GM19099 (cell line): ENCODE measurements at regions not wholly inside any gene's neighbourhood (a gene's known extent, or its start where the extent isn't known, plus 50 kb on each side); places are given as distances from the start of the nearest gene placed in this dataset.

ENCODE experiments used
- POLR2A ChIP-seq: IDR thresholded peaks from 3 replicates; pipeline ENCODE4 v1.6.1; 2011; ENCODE audit warnings: low read depth; ENCODE audit not compliant: insufficient read length; ENCODE audit errors: extremely low read depth

DNA sequence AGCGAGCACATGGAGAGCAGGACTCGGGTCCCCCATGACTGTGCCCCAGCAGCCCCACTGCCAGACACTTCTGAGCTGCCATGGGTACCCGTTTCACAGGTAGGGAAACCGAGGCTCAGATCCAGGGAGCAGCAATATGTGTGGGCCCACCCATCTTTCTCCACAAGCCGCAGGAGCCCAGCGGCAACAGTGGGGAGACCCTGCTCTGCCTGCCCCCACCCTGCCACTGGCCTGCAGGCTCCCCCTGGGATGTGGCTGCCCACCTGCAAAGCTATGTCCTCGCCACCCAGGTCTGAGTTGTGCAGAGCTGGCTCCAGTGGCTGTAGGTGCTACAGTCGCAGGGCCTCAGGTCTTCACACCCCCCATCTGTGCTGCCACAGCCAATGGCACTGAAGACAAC is 50.6 kb upstream of the C1QTNF9B start:
- no peak for TF ChIP-seq POLR2A

DNA sequence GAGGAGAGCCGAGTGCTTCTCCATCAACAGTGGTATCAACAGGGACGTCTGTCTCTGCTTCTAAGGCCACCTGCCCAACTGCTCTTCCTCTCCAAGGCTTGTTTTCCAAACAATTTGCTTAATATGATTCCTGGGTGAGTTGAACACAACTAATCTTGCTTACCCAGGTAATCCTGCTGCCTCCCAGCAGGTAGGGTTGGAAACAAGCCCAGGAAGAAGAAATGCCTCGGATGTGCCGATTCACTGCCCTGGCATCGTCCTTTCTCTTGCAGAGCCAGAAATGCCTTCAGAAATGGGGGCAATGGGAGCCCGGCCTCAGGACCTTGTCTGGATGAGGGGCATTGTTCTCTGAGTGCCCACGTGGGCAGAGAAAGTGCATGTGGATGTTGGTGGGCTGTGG is 51.9 kb upstream of the C1QTNF9B start:
- TF ChIP-seq POLR2A, result no peak

DNA sequence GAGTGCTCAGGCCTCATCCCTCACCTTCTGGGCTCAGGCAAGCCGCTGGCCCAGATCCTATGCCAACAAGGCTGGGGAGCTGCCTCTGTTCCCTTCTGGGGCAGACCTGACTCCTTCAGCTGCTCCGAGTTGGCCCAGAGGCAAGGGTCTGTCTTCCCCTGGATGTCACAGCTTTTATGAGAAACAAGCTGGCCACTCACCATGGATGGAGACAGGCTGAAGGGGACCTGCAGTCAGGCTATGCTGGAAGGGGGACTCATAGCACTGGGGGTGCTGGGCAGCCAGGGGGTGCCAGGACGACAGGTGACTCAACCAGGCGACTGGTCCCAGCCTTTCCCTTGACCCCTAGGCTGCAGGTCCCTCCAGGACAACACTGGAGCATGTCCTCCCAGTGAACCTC is 52.4 kb upstream of the C1QTNF9B start:
- no peak for TF ChIP-seq POLR2A

DNA sequence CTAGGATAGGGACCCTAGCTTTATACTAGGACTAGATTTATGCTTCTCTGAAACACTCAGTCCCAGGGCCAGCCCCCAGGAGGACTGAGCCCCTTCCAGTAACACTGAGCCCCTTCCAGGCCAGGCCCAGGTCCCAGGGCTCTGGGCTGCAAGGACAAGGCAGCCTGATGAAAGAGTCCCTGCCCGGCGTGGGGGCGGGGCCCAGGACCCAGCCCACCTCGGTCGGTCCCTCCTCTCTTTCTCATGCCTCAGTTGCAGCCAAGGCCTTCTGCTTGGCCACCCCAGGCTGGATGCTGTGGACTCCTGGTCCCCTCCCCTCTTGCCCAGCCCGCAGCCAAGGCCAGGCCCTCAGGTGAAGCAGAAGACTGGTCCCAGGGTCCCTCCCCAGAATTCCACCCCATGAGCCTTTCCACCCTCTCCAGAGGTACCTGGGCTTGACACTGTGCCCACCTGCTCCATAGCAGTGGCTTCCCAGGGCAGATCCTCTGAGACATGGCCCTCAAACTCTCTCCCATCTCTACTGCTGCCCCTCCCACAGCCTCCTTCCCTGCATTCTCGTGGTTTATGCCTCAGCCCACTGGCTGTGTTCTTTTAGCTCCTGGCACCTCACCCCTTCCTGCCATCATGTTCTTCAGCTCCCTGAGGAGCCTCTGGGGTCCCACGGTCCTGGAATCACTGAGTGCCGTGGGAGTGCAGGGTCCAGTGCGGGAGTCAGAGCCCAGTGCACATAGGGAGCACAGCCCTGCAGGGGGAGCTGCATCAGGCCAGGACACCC is 53.6 kb upstream of the C1QTNF9B start:
- no peak for TF ChIP-seq POLR2A

DNA sequence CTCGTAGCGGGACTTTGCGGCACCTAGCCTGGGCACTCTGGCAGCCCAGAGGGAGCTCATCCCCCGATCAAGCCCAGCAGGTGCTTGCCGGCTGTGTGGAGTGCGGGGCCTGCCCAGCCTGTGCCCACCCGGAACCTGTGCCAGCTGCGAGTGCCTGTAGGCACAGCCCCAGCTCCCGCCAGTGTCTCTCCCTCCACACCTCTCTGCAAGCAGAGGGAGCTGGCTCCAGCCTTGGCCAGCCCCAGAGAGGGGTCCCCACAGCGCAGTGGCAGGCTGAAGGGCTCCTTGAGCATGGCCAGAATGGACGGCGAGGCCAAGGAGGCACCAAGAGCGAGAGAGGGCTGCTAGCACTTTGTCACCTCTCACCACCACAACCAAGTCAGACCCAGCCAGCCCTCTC is 55.5 kb upstream of the C1QTNF9B start:
- TF ChIP-seq POLR2A, result no peak

DNA sequence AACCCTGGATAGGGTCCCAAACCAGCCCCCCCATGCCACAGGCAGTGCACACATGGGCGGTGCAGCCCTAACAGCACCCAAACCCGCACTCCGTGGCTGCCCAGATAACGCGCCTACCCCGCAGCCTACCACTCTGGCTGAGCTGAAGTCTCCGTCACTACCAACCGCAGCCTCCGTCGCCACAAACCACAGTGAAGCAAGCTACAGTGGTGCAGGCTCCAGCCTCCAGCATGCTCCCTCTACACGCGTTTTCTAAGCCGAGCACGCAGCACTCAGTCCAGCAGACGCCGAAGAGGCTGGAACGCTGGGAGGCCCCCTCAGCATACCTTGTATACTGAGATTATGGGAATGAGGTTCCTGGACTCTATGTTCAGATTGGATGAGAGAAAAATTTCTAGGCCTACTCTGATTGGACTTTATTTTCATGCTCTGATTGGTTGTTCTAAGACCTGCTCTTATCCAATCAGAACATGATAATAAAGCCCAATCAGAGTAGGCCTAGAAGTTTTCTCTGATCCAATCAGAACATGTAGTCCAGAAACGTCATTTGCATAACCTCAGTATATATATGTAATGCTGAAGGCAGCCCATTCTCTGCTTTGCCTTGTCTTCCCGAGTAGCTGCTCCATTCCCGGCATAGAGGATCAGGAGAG is 56.7 kb upstream of the C1QTNF9B start:
- TF ChIP-seq POLR2A, result no peak

DNA sequence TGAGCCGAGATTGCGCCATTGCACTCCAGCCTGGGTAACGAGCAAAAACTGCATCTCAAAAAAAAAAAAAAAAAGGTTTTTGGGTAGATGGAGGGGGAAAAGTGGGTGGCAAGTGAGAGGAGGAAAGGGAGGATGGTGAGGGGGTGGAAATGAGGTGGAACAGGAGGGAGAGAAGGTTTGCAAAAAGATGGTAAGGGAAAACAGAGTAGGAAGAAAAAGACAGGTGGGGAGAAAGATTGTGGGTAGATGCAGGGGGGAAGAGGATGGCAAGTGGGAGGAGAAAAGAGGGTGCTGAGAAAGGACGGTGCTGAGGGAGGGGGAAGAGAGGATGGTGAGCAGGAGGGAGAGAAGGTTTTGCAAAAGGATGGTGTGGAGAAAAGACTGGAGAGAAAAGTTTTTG is 57.8 kb upstream of the C1QTNF9B start:
- no peak for TF ChIP-seq POLR2A

DNA sequence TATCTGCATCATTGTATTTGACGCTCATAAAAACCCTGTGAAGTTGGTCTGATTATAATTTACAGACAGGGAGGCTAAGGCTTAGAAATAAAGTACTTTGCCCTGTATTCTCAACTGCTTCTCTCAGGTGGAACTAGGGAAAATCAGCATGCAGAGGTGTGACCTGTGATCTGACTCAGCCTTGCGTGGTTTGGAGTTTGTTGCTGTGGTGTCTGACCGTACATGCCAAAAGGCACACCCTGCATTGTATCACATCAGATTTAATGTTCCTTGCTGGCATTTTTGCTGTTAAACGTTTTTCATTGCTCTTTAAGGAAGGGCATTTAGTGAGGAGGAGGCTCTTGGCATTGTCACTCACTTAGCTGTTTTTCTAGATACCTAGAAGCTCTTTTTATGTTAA is 58.8 kb upstream of the C1QTNF9B start:
- no peak for TF ChIP-seq POLR2A

DNA sequence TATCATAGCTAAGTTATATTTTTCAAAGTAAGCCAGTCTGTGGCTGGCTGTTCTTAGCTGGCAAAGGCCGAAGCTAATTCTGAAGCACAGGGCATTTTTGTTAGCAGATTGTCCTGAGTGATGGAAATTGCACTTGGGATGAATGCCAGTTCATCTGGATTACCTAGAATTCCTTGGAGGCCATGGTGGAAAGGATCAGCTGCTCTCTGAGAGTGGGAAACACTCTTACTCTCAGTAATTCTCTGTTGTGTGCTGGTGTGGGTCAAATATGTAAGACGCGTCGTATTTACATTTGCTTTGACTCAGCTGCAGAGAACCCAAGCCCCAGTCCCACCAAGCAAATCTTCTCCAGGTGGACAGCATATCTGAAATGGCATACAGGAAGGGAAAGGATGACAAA is 60.7 kb upstream of the C1QTNF9B start:
- no peak for TF ChIP-seq POLR2A

DNA sequence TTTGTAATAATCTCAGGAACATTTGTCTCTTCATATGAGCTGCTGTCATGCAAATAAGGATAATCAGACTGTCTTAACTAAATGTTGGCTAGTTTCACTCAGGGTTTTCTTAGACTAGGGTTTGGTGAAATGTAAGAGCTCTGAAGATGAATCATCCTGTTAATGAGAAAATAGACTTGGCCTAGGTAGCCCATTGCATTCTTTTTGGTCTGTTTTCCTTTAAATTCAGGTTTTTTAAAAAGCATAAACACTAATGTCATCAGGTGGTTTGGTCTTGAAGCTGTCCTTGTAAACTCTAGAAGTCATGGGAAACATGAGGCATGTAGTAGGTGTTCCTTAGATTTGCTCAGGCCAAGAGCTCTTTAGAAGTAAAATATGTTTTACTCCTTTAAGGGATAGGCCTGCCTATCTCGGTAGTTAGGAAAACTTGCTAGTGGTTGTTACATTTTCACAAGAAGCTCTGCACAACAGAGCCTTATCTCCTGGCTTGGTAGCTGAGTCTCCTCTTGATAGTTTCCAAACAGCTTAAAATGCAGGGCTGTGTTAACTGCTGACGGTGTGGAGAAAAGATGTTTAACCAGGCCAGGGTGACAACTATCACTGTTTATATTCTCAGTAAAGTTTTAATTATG is 62.0 kb upstream of the C1QTNF9B start:
- no peak for TF ChIP-seq POLR2A

DNA sequence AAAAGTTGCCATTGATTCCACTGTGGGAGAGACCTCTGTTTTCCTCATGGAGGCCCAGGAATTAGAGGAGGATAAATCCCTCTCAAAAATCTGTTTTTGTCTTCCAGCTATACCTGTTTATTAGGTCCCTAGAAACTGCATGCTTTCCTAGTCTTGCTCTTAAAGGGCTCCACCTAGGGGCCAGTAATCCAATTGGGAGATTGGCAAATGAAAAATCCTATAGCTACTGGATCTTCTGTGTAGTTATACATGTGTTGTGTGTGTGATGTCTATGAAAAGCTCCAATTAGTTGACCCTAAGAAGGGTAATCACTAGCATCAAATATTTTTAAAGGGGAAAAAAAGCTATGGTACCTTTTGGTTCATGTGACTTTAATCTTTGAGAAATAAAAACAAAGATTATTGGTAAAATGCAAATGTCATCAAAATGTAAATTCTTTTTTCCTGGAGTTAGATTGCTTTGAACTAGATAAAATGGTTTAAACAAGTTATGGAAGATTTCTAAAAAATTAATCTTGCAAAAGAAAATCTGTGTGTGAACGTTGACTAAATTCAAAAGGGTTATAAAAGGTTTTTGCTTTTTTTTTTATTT is 63.4 kb upstream of the C1QTNF9B start:
- no peak for TF ChIP-seq POLR2A

DNA sequence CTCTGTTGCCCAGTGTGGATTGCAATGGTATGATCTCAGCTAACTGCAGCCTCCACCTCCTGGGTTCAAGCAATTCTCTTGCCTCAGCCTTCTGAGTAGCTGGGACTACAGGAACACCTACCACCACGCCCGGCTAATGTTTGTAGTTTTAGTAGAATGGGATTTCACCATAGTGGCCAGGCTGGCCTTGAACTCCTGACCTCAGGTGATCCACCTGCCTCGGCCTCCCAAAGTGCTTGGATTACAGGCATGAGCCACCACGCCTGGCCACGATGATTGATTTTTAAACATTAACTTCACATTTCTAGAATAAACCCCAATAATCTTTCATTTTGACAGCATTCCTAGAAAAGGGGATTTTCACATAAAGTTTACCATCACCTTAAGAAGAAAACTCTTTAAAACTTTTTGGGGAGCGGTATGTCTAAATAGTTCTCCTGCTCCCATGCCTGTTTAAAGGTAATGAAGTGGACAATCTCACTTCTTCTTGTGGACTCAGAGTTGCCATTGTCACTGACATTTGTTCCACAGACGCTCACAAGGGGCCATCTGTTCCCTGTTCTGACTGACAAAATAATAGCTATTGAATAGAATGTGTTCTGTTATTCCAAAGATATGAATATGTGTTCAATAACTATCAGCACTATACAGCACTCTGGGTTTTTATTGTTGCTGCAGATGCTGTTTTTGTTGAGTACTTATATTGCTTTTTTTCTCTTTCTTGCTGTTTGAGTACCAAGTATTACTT is 66.1 kb upstream of the C1QTNF9B start:
- TF ChIP-seq POLR2A, result no peak

DNA sequence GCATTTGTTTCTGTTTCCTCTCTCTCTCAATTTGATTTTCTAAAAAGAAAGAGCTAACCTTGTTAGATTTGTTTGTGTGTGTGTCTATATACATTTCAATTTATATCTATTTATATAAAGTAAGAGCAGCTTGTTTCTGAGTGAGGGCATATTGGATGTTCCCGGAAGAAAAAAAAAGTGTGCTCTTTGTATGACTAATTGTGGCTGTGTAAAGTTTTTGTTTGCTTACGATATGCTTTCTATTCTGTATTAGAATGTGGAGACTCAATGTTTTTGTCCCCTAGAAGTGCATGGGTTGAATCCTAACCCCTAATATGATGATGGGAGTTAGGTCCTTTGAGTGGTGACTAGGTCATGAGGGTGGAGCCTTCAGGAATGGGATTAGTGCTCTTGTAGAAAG is 66.6 kb upstream of the C1QTNF9B start:
- no peak for TF ChIP-seq POLR2A

DNA sequence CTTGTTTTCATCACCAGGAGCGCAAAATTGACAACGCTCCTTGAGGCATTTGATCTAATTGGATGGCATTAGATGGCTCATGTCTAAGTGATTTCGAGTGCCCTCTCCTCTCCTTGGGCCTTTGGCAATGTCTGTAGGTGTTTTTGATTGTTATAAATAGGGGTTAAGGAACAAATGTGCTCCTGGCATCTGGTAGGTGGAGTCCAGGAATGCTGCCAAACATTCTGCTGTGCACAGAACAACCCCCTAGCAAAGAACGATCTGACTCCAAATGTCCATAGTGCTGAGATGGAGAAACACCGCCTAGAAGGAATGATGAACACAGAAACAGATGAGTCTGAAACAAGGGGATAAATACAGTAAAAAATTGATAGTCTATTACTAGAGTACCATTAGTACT is 68.0 kb upstream of the C1QTNF9B start:
- no peak for TF ChIP-seq POLR2A

DNA sequence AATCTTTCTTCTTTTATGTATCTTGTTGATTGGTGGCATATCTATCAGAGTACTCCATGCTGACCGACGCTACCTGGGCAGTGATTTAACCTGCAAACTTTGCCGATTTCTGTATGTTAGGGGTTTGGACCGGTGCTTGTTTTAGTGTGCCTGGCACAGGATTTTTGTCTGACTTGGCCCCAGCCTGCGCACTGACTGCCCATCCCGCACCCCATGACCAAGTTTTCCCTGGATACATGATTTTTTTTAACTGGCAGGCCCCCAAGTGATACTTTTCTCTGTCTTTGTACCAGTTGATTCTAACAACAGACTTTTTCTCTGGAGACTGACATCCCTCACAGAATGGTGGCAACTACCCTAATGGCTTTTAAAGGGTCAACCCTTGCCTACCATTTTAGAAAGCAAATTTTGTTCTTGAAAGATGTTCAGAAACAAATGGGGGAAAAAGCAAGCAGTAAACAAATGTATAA is 69.0 kb upstream of the C1QTNF9B start:
- no peak for TF ChIP-seq POLR2A

DNA sequence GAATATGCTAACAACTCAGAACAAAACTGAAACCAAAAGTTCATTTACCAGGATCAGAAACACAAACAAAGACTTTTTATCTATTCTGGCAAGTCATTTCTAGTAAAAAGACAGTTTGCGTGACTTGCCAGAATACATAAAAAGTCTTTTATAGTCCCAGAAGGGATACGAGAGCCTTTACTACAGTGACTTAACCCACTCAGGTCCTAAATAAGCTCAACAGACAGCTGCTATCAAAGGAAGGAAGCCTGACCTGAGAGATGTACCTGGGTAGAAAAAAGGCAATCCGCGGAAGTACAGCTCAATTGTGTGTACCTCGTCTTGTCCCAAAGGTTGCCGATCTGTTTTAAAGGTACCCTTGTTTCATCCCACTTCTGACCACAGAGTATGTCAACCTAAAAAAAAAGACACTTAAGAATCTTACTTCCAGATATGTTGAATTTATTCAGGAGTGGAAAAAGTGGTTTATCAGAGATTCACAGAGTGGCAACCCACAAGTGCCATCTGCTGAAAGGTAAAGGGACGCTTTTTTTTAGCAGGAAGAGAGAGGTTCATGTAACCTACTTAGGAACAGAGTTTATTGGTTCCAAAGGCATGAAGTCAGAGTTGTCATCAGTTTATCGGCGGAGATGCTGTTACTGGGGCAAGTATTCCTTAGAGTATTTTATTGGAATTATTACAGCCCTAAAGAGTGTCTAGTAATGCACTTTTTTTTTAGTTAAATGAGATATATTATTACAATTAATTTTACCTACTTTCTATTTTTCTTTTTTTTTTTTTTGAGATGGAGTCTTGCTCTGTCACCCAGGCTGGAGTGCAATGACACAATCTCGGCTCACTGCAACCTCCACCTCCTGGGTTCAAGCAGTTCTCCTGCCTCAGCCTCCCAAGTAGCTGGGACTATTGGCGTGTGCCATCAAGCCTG is 69.7 kb upstream of the C1QTNF9B start:
- TF ChIP-seq POLR2A, result no peak
